HG03280 (cell line): ENCODE measurements at regions not wholly inside any gene's neighbourhood (a gene's known extent, or its start where the extent isn't known, plus 50 kb on each side); places are given as distances from the start of the nearest gene placed in this dataset.
"Not testable (repeated sequence)": the region's sequence is repeated elsewhere in the genome, so short reads cannot be mapped to it uniquely, and the experiment has no call there.

Experiments used
- ATAC-seq: cut with Tn5 transposase; IDR thresholded peaks from one replicate; pipeline ENCODE4 v1.9.1; 2021; ENCODE audit warnings: mild to moderate bottlenecking, moderate library complexity; ENCODE audit not compliant: unreplicated experiment

- no peak for ATAC-seq
Observed at GRCh38 chr9:27671636-27672035, 98.4 kb upstream of the C9orf72 start.

GRCh38 chr9:27672718-27673117 is 99.4 kb upstream of the C9orf72 start:
- ATAC-seq: no peak

- ATAC-seq: no peak
Observed at GRCh38 chr9:27673641-27674040, 100.4 kb upstream of the C9orf72 start.

GRCh38 chr9:27675354-27675753 is 102.1 kb upstream of the C9orf72 start:
- no peak for ATAC-seq

- ATAC-seq: no peak
Observed at GRCh38 chr9:27676827-27677226, 103.5 kb upstream of the C9orf72 start.

GRCh38 chr9:27679338-27679737 is 106.1 kb upstream of the C9orf72 start:
- ATAC-seq: no peak

GRCh38 chr9:27683181-27683580 is 109.9 kb upstream of the C9orf72 start:
- no peak for ATAC-seq

GRCh38 chr9:27688954-27689353 is 115.7 kb upstream of the C9orf72 start:
- no peak for ATAC-seq

- ATAC-seq: not testable (repeated sequence)
Observed at GRCh38 chr9:27690816-27691215, 117.5 kb upstream of the C9orf72 start.

GRCh38 chr9:27699621-27700020 is 126.3 kb upstream of the C9orf72 start:
- ATAC-seq: no peak

- no peak for ATAC-seq
Observed at GRCh38 chr9:27701016-27701415, 127.7 kb upstream of the C9orf72 start.

- no peak for ATAC-seq
Observed at GRCh38 chr9:27701587-27701986, 128.3 kb upstream of the C9orf72 start.

GRCh38 chr9:27703216-27703980 is 130.1 kb upstream of the C9orf72 start:
- no peak for ATAC-seq

- no peak for ATAC-seq
Observed at GRCh38 chr9:27711241-27711640, 138.0 kb upstream of the C9orf72 start.

- no peak for ATAC-seq
Observed at GRCh38 chr9:27712806-27713205, 139.5 kb upstream of the C9orf72 start.

GRCh38 chr9:27714388-27714787 is 141.1 kb upstream of the C9orf72 start:
- ATAC-seq: no peak

- no peak for ATAC-seq
Observed at GRCh38 chr9:27715651-27716050, 142.4 kb upstream of the C9orf72 start.

- no peak for ATAC-seq
Observed at GRCh38 chr9:27717991-27718390, 144.7 kb upstream of the C9orf72 start.

- no peak for ATAC-seq
Observed at GRCh38 chr9:27719711-27720110, 146.4 kb upstream of the C9orf72 start.

GRCh38 chr9:27722866-27723265 is 149.6 kb upstream of the C9orf72 start:
- ATAC-seq: no peak

GRCh38 chr9:27726244-27727081 is 153.2 kb upstream of the C9orf72 start:
- peak; percentile 77 for ATAC-seq

GRCh38 chr9:27732494-27732893 is 159.2 kb upstream of the C9orf72 start:
- no peak for ATAC-seq
